GM12892 (cell line): ENCODE measurements at regions not wholly inside any gene's neighbourhood (a gene's known extent, or its start where the extent isn't known, plus 50 kb on each side); places are given as distances from the start of the nearest gene placed in this dataset.
"Not testable (repeated sequence)": the region's sequence is repeated elsewhere in the genome, so short reads cannot be mapped to it uniquely, and the experiment has no call there.

Experiments
- DNase-seq: peaks from one replicate; pipeline ENCODE4 v3.0.0; 2011; ENCODE audit not compliant: insufficient read length
- FAIRE-seq: peaks from 2 replicates; lab custom pipeline; 2011; peaks lifted over from hg19 to GRCh38; lab: Jason Lieb, UNC
- POLR2A ChIP-seq: IDR thresholded peaks from 2 replicates; pipeline ENCODE4 v1.6.1; 2011; ENCODE audit warnings: low read depth, low read length, control low read depth
- POLR2AphosphoS5 ChIP-seq: IDR thresholded peaks from 2 replicates; pipeline ENCODE4 v1.6.1; 2011; ENCODE audit warnings: low read depth, low read length, control low read depth
- TAF1 ChIP-seq: IDR thresholded peaks from 2 replicates; pipeline ENCODE4 v1.6.1; 2011; ENCODE audit warnings: low read depth, mild to moderate bottlenecking, control low read depth, low read length, borderline replicate concordance

- no peak for DNase-seq
- no peak for FAIRE-seq
- TF ChIP-seq TAF1 = no peak
- TF ChIP-seq POLR2AphosphoS5 = no peak
- no peak for TF ChIP-seq POLR2A
These were observed 95.2 kb upstream of the TEKT4 start for GRCh38 chr2:94776036-94776435.

DNA sequence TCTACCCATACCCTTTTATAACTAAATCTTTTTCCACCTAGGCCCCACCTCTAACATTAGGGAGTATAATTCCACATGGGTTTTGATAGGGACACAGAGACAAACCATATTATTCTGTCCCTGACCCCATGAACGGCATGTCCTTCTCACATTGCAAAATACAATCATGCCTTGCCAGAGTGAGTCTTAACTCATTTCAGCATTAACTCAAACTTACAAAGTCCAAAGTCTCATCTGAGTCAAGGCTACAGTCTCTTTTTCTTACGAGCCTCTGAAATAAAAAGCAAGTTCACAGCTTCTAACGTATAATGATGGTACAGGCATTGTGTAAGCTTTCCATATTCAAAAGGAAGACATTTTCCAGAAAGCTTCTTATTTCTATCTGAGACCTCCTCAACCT, 86.1 kb upstream of the TEKT4 start:
- DNase-seq, FAIRE-seq: not testable (repeated sequence)

DNA sequence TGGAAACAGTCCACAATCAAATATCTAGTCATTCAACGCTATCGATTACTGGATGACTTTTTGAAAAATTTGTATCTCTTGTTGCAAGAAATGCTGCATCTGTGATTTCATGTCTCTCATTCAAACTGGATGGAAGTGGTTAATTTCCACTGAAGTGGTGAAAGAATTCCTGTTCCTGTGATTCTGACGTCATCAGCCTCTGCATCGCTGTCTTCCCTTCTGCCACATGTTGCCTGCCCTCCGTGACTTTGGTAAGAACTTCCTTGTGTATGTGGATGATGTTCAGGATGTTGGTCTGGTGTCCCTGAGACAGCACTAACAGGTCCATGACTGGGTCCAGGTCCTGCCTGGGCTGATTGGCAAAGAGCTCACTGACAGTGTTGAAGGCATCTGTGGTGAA, 84.8 kb upstream of the TEKT4 start:
- DNase-seq, FAIRE-seq: not testable (repeated sequence)

- DNase-seq, FAIRE-seq: not testable (repeated sequence)
These were observed 81.1 kb upstream of the TEKT4 start for GRCh38 chr2:94790169-94790568.

DNA sequence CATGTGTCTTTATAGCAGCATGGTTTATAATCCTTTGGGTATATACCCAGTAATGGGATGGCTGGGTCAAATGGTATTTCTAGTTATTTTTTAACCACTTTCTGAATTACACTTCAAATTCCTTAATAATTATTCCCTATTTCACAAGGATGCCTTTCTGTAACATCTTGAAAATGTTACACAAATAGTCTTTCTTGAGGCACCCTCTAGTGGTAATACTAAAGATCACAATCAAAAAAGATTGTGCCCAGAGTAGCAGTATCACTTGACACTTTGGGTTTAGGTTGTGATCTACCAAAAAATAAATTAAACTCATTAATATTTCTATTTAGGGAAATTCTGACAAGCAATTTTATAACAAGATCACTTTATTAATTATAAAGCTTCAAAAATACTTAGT, 74.0 kb upstream of the TEKT4 start:
- FAIRE-seq, DNase-seq: not testable (repeated sequence)
